ENCODE measurements at regions not wholly inside any gene's neighbourhood (a gene's known extent, or its start where the extent isn't known, plus 50 kb on each side); places are given as distances from the start of the nearest gene placed in this dataset.
A peak's percentile ranks its signal among the peaks of the same experiment; 100 is the strongest.
"Not testable (repeated sequence)": the region's sequence is repeated elsewhere in the genome, so short reads cannot be mapped to it uniquely, and the experiment has no call there.

DNA sequence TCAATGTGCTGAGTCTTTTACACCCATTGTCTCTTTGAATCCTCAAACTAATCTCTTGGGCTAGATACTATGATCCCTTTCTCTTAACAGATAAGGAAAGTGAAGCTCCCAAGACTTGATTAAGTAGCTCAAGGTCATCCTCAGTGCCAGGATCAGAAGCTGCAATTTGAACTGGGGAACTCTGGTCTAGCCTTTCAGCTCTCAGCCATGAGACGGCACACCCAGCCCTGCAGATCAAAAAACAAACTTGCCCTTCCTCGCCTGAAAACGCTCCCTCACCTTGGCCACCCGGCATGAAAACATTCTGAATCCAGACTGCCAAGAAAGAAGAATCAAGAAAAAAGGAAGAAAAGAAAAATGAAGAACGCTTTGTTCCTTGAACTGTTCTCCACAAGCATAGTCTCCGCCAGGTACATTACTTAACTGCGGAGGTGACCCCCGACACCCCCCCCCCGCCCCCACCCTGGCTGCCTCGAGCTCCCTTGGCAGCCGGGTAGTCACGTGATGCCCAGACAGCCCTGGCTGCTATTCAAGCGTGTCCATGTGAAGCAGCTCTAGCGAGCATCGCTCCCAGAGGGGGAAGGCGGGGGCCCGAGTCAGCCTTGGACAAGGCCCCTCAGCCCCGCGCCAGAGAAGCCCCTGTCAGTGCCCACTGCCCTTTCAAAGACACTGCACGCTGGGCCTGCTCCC is 451.2 kb downstream of the MIAT start:
- peaks cover 6 to 7% of the 10 kb centered on the region in 2 donors for H3K27me3 Mint-ChIP-seq
- no peak overlapping the region for H3K4me3 ChIP-seq (ENCODE audit: low read length in 2 of 2)
- CTCF ChIA-PET (ENCODE audit: partially characterized antibody), result no interaction called here
- no peaks in the 10 kb centered on the region for H3K36me3 Mint-ChIP-seq
- no peaks in the 10 kb centered on the region for H3K27me3 ChIP-seq (ENCODE audit: insufficient read depth, low read length)
- no peaks in the 10 kb centered on the region for H3K9me3 ChIP-seq (ENCODE audit: control insufficient read depth in 1 of 2, low read length in 2 of 2)
- H3K9me3 Mint-ChIP-seq, result peaks cover 3 to 19% (median 12%) of the 10 kb centered on the region in 8 donors
- no peak for DNase-seq
- H3K4me3 Mint-ChIP-seq, result no peak overlapping the region
- no peaks in the 10 kb centered on the region for H3K4me1 ChIP-seq (ENCODE audit: insufficient read depth, low read length)
- no peak overlapping the region for H3K27ac ChIP-seq (ENCODE audit: low read depth, low read length)
- POLR2A ChIA-PET (ENCODE audit: partially characterized antibody), result no interaction called here
- no peak overlapping the region for H3K27ac Mint-ChIP-seq
- H3K4me1 Mint-ChIP-seq, result no peaks in the 10 kb centered on the region
- intact Hi-C loops (cut with micrococcal nuclease), result no loop called here
- H3K36me3 ChIP-seq (ENCODE audit: insufficient read depth, low read length), result no peaks in the 10 kb centered on the region

DNA sequence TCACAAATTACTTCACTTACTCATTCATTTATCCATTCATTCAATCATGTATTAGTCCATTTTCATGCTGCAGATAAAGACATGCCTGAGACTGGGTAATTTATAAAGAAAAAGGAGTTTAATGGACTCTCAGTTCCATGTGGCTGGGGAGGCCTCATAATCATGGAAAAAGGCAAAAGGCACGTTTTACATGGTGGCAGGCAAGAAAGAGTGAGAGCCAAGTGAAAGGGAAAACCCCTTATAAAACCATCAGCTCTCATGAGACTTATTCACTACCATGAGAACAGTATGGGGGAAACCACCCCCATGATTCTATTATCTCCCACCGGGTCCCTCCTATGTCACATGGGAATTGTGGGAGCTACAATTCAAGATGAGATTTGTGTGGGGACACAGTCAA is 452.0 kb downstream of the MIAT start:
- CTCF ChIA-PET (ENCODE audit: partially characterized antibody); DNase-seq; intact Hi-C loops (cut with micrococcal nuclease); H3K4me3 Mint-ChIP-seq; H3K27me3 Mint-ChIP-seq; H3K4me1 Mint-ChIP-seq; H3K27ac Mint-ChIP-seq; H3K36me3 ChIP-seq (ENCODE audit: insufficient read depth, low read length); POLR2A ChIA-PET (ENCODE audit: partially characterized antibody); H3K36me3 Mint-ChIP-seq; H3K9me3 ChIP-seq (ENCODE audit: control insufficient read depth in 1 of 2, low read length in 2 of 2); H3K4me1 ChIP-seq (ENCODE audit: insufficient read depth, low read length); H3K4me3 ChIP-seq (ENCODE audit: low read length in 2 of 2); H3K27ac ChIP-seq (ENCODE audit: low read depth, low read length); H3K27me3 ChIP-seq (ENCODE audit: insufficient read depth, low read length): not testable (repeated sequence)
- peaks cover 3 to 19% (median 12%) of the 10 kb centered on the region in 8 donors for H3K9me3 Mint-ChIP-seq

DNA sequence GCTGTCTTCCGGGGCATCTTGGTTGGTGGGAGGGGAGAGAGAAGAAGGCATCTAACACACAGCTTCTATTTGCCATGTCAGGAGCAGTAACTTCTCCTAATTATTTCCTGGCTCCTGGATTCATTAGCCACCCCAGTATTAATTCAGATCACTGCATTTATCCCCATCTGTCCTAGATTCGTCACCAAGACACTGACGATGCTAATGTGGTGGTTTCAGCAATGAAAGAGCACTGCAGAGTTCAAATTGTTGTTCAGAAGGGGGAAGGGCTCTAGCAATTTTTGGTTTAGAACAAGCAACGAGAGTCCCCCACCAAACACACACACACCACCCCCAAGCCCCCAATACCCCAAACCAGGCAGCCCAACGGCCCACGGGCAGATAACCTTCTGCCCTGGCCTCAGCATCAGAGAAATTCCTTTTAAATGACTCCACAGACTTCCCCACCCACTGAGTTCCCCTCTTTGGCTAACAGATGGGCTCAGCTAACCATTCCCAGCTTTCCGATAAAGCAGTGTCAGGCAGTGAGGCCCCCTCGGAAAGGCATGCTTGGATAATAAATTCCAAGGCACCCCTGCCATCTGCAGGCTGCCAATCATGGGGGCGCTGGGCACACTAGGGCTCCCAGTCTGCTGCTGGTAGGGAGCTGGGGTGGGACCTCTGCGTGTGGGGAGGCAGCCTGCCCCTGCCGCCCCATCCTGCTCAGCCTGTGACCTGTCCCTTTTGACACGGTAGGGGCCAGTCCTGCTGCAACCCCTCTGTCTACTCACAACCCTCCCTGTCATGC is 453.5 kb downstream of the MIAT start:
- H3K9me3 Mint-ChIP-seq, result peaks cover 5 to 23% (median 11%) of the 10 kb centered on the region in 8 donors
- no peaks in the 10 kb centered on the region for H3K4me1 Mint-ChIP-seq
- Histone ChIP-seq H3K36me3 (ENCODE audit: insufficient read depth, low read length) (no peaks in the 10 kb centered on the region), H3K27me3 (ENCODE audit: insufficient read depth, low read length) (no peaks in the 10 kb centered on the region), H3K27ac (ENCODE audit: low read depth, low read length) (no peak overlapping the region), H3K9me3 (ENCODE audit: control insufficient read depth in 1 of 2, low read length in 2 of 2) (no peaks in the 10 kb centered on the region), H3K4me3 (ENCODE audit: low read length in 2 of 2) (no peak overlapping the region), H3K4me1 (ENCODE audit: insufficient read depth, low read length) (no peaks in the 10 kb centered on the region)
- ChIA-PET POLR2A (ENCODE audit: partially characterized antibody) (no interaction called here), CTCF (ENCODE audit: partially characterized antibody) (no interaction called here)
- H3K4me3 Mint-ChIP-seq, result no peak overlapping the region
- intact Hi-C loops (cut with micrococcal nuclease), result no loop called here
- H3K27me3 Mint-ChIP-seq, result peaks cover 0 to 8% of the 10 kb centered on the region in 2 donors
- no peaks in the 10 kb centered on the region for H3K36me3 Mint-ChIP-seq
- H3K27ac Mint-ChIP-seq, result no peak overlapping the region
- DNase-seq, result no peak

DNA sequence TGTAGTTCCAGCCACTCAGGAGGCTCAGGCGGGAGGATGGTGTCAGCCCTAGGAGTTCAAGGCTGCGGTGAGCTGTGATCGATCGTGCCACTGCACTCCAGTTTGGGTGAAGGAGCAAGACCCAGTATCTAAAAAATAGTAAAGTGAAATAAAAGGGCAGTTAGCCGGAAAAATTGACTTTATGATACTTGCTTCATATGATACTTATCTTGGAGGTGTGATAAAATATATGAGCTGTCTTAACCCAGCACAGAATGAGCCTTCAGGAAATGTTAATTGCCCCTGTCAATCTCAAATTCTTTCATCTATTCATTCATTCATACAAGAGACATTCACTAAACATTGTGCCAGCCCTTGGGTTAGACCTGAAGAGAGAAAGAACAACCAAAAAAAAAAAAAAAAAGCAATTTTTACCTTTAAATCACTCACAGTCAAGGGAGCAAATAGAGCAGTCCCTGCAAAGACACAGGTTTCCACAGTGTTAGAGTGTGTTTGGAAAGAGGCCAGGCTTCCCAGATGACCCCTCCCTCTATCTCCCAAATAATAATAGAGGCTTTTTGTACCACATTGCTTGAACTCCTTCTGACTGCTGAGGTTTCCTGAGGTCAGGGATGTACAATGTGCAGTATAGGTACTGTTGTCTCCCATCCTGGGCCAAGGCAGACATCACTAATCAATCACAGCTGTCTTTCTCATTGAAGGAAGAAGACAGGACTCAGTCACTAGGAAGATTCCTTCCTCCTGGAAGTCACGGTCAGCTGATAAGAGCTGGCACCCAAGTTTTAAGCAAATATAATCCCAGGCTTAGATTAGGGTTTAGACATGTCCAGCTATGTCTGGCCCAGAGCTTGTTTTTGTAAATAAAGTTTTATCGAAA is 454.6 kb downstream of the MIAT start:
- H3K4me3 ChIP-seq (ENCODE audit: low read length in 2 of 2), result no peak overlapping the region
- DNase-seq, result no peak
- ChIA-PET POLR2A (ENCODE audit: partially characterized antibody) (no interaction called here), CTCF (ENCODE audit: partially characterized antibody) (no interaction called here)
- no peaks in the 10 kb centered on the region for H3K4me1 Mint-ChIP-seq
- H3K4me1 ChIP-seq (ENCODE audit: insufficient read depth, low read length), result no peaks in the 10 kb centered on the region
- peaks cover 5 to 24% (median 13%) of the 10 kb centered on the region in 8 donors for H3K9me3 Mint-ChIP-seq
- no peak overlapping the region for H3K4me3 Mint-ChIP-seq
- H3K36me3 ChIP-seq (ENCODE audit: insufficient read depth, low read length), result no peaks in the 10 kb centered on the region
- no peaks in the 10 kb centered on the region for H3K9me3 ChIP-seq (ENCODE audit: control insufficient read depth in 1 of 2, low read length in 2 of 2)
- H3K27me3 ChIP-seq (ENCODE audit: insufficient read depth, low read length), result no peaks in the 10 kb centered on the region
- no peak overlapping the region for H3K27ac Mint-ChIP-seq
- H3K27me3 Mint-ChIP-seq, result peaks cover 0 to 8% of the 10 kb centered on the region in 2 donors
- H3K27ac ChIP-seq (ENCODE audit: low read depth, low read length), result no peak overlapping the region
- intact Hi-C loops (cut with micrococcal nuclease), result no loop called here
- no peaks in the 10 kb centered on the region for H3K36me3 Mint-ChIP-seq

DNA sequence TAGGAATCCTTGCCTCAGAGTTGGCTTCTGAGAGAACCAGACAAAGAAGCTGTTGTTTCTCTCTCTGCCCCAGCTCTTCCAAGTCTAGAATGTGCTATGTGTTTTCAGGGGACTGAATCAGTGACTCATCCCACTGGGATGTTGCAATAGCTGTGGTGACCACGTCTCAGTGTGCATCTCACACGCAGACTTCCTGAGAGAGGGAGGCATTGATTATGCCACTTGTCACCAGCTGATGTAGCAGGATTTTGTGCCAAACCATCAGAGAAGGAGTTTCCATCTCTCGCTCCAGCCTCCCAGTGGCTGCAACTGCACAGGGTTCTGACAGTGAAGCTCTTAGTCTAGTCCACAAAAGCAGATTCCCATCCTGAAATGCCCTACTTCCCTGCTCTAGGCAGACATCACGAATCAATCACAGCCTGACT is 455.8 kb downstream of the MIAT start:
- Histone ChIP-seq H3K36me3 (ENCODE audit: insufficient read depth, low read length) (no peaks in the 10 kb centered on the region), H3K9me3 (ENCODE audit: control insufficient read depth in 1 of 2, low read length in 2 of 2) (no peaks in the 10 kb centered on the region), H3K27me3 (ENCODE audit: insufficient read depth, low read length) (no peaks in the 10 kb centered on the region), H3K27ac (ENCODE audit: low read depth, low read length) (no peak overlapping the region), H3K4me1 (ENCODE audit: insufficient read depth, low read length) (no peaks in the 10 kb centered on the region), H3K4me3 (ENCODE audit: low read length in 2 of 2) (no peak overlapping the region)
- ChIA-PET CTCF (ENCODE audit: partially characterized antibody) (no interaction called here), POLR2A (ENCODE audit: partially characterized antibody) (no interaction called here)
- no peak overlapping the region for H3K4me3 Mint-ChIP-seq
- H3K27me3 Mint-ChIP-seq, result peaks cover 0 to 8% of the 10 kb centered on the region in 2 donors
- intact Hi-C loops (cut with micrococcal nuclease), result no loop called here
- H3K4me1 Mint-ChIP-seq, result no peaks in the 10 kb centered on the region
- no peaks in the 10 kb centered on the region for H3K36me3 Mint-ChIP-seq
- peaks cover 5 to 30% (median 13%) of the 10 kb centered on the region in 8 donors for H3K9me3 Mint-ChIP-seq
- DNase-seq, result no peak
- H3K27ac Mint-ChIP-seq, result no peak overlapping the region

DNA sequence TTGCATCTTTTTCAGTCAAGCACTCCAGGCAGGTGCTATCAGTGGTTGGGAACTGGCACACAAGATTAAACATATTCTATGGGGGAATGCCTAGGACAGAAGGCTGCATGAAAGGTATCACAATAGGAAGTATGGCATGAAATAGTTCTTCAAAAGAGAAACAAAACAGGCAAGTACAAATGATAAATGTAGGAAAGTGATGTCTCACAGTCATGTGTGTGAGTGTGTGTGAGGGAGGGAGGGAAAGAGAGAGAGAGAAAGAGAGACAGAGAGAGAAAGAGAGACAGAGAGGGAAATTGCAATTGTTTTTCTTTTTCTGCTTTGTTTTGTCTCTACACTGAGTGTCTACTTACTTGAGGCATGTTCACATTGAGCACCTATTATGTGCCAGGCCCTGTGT is 456.3 kb downstream of the MIAT start:
- Histone ChIP-seq H3K9me3 (ENCODE audit: control insufficient read depth in 1 of 2, low read length in 2 of 2) (no peaks in the 10 kb centered on the region), H3K4me1 (ENCODE audit: insufficient read depth, low read length) (no peaks in the 10 kb centered on the region), H3K27me3 (ENCODE audit: insufficient read depth, low read length) (no peaks in the 10 kb centered on the region), H3K27ac (ENCODE audit: low read depth, low read length) (no peak overlapping the region), H3K36me3 (ENCODE audit: insufficient read depth, low read length) (no peaks in the 10 kb centered on the region), H3K4me3 (ENCODE audit: low read length in 2 of 2) (no peak overlapping the region)
- no peak overlapping the region for H3K4me3 Mint-ChIP-seq
- H3K27me3 Mint-ChIP-seq, result peaks cover 0 to 8% of the 10 kb centered on the region in 2 donors
- intact Hi-C loops (cut with micrococcal nuclease), result no loop called here
- H3K9me3 Mint-ChIP-seq, result peaks cover 5 to 26% (median 11%) of the 10 kb centered on the region in 8 donors
- H3K36me3 Mint-ChIP-seq, result no peaks in the 10 kb centered on the region
- no peak overlapping the region for H3K27ac Mint-ChIP-seq
- POLR2A ChIA-PET (ENCODE audit: partially characterized antibody), result no interaction called here
- CTCF ChIA-PET (ENCODE audit: partially characterized antibody), result no interaction called here
- DNase-seq, result no peak
- no peaks in the 10 kb centered on the region for H3K4me1 Mint-ChIP-seq

DNA sequence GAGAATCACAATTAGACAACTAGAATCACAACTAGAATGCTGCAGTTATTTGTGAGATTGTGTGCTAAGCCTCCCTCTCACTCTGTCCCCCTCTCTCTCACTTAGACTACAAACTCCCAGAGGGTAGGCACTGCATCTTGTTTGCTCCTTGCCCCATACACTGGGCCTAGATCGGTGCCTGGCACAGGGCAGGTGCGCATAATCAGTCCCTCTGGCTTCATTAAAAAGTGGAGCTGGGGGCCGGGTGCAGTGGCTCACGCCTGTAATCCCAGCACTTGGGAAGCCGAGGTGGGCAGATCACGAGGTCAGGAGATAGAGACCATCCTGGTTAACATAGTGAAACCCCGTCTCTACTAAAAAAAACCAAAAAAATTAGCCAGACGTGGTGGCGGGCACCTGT is 456.8 kb downstream of the MIAT start:
- Mint-ChIP-seq H3K27ac (no peak overlapping the region), H3K9me3 (peaks cover 4 to 24% (median 10%) of the 10 kb centered on the region in 8 donors), H3K4me1 (no peaks in the 10 kb centered on the region), H3K27me3 (peaks cover 0 to 8% of the 10 kb centered on the region in 2 donors), H3K36me3 (no peaks in the 10 kb centered on the region), H3K4me3 (peak overlapping the region in 1 of 8 donors; percentile 12)
- H3K36me3 ChIP-seq (ENCODE audit: insufficient read depth, low read length), result no peaks in the 10 kb centered on the region
- ChIA-PET POLR2A (ENCODE audit: partially characterized antibody) (no interaction called here), CTCF (ENCODE audit: partially characterized antibody) (no interaction called here)
- no peaks in the 10 kb centered on the region for H3K9me3 ChIP-seq (ENCODE audit: control insufficient read depth in 1 of 2, low read length in 2 of 2)
- intact Hi-C loops (cut with micrococcal nuclease), result no loop called here
- no peak overlapping the region for H3K4me3 ChIP-seq (ENCODE audit: low read length in 2 of 2)
- no peaks in the 10 kb centered on the region for H3K27me3 ChIP-seq (ENCODE audit: insufficient read depth, low read length)
- H3K27ac ChIP-seq (ENCODE audit: low read depth, low read length), result no peak overlapping the region
- no peaks in the 10 kb centered on the region for H3K4me1 ChIP-seq (ENCODE audit: insufficient read depth, low read length)
- no peak for DNase-seq

Measured in CD4-positive, alpha-beta memory T cell (primary cell).